ENCODE measurements at regions not wholly inside any gene's neighbourhood (a gene's known extent, or its start where the extent isn't known, plus 50 kb on each side); places are given as distances from the start of the nearest gene placed in this dataset.

DNA sequence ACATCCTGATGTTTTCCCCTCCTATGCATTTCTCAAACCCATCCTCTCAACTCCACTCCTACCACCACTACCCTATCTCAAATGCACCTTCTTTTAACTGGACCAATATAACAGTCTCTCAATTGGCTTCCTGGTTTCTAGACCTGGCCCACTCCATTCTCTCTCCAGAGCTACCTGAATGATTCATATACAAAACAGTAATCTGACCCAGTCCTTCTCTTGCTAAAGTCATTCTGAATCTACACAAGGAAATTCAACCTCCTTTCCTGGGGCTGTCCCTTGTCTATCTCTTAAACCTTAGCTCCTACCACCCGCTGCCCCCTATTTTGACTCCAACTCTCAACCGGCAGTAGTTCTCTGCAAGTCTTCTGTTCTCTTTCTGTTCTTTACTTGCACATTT lies 97.2 kb downstream of the PCSK1 start:
- no peaks in the 10 kb centered on the region for H3K36me3 ChIP-seq (ENCODE audit: control insufficient read depth in 1 of 2, insufficient read depth in 2 of 2, low read length in 2 of 2)
- H2AFZ ChIP-seq (ENCODE audit: low read depth, low read length, poor library complexity, severe bottlenecking) = peak overlapping the region; percentile 8
- intact Hi-C loops (cut with micrococcal nuclease) = loop anchor here (1.0 to 5.0 kb wide), 5 partner anchors 375 to 689 kb away; partner anchors contain the start of genes ELL2 and RFESD
- no peak overlapping the region for H3K4me3 ChIP-seq (replicated peaks in 1 of 2; ENCODE audit: low read depth in 1 of 2, low read length in 2 of 2)
- no peaks in the 10 kb centered on the region for H3K79me2 ChIP-seq (ENCODE audit: insufficient read depth, low read length)
- ChIA-PET RAD21 (ENCODE audit: low non-redundant PET in 1 of 2, low total read pairs in 2 of 2, uncharacterized antibody in 2 of 2, unreplicated experiment in 2 of 2) (interaction anchor here (0.7 to 2.4 kb wide), 4 partner anchors 9 to 443 kb away, joined by 3 to 9 read pairs (median 4); no protein-coding TSS in a partner anchor), CTCF (interaction anchor here (0.7 to 3.0 kb wide), 8 partner anchors 8 to 555 kb away, joined by 3 to 18 read pairs (median 4); no protein-coding TSS in a partner anchor), POLR2A (interaction anchor here (1.2 kb wide), 1 partner anchor 257 kb away, joined by 3 read pairs; no protein-coding TSS in a partner anchor)
- H4K20me1 ChIP-seq (ENCODE audit: insufficient read depth) = no peaks in the 10 kb centered on the region
- DNase-seq (ENCODE audit: low read depth, low spot score) (no peak), ATAC-seq (peak; percentile 44)
- H3K27ac ChIP-seq (ENCODE audit: low read depth, low read length) = no peak overlapping the region
- peak overlapping the region; percentile 7; the same call in 1 of the 2 replicates for H3K4me2 ChIP-seq (ENCODE audit: low read length)
- H3K9ac ChIP-seq (ENCODE audit: low read length) = no peak overlapping the region
- TF ChIP-seq ELF1 (IDR thresholded peaks at IDR 0.05; ENCODE audit: borderline replicate concordance, low read depth) (no peak), ZFX (IDR thresholded peaks at IDR 0.05) (no peak), SIN3A (IDR thresholded peaks at IDR 0.05; ENCODE audit: low read depth) (no peak), TCF7L2 (IDR thresholded peaks at IDR 0.05; ENCODE audit: borderline replicate concordance, extremely low read depth, insufficient read depth, insufficient read length) (no peak), EGR1 (IDR thresholded peaks at IDR 0.05; ENCODE audit: low read depth) (no peak), EZH2 (IDR thresholded peaks at IDR 0.05) (no peak), ZNF274 (IDR thresholded peaks at IDR 0.05; ENCODE audit: low read depth, low read length) (no peak), RAD21 (IDR thresholded peaks at IDR 0.05; ENCODE audit: low read depth) (no peak), SP1 (IDR thresholded peaks at IDR 0.05; ENCODE audit: low read depth) (no peak), YY1 (IDR thresholded peaks at IDR 0.05; ENCODE audit: extremely low read depth, insufficient replicate concordance, low read depth, low read length) (no peak)
- TF ChIP-seq, protein P1, sequence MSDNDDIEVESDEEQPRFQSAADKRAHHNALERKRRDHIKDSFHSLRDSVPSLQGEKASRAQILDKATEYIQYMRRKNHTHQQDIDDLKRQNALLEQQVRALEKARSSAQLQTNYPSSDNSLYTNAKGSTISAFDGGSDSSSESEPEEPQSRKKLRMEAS (IDR thresholded peaks at IDR 0.05) = no peak
- TF ChIP-seq, protein P2, sequence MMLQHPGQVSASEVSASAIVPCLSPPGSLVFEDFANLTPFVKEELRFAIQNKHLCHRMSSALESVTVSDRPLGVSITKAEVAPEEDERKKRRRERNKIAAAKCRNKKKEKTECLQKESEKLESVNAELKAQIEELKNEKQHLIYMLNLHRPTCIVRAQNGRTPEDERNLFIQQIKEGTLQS (IDR thresholded peaks at IDR 0.05) = no peak
- TF ChIP-seq, protein P3, sequence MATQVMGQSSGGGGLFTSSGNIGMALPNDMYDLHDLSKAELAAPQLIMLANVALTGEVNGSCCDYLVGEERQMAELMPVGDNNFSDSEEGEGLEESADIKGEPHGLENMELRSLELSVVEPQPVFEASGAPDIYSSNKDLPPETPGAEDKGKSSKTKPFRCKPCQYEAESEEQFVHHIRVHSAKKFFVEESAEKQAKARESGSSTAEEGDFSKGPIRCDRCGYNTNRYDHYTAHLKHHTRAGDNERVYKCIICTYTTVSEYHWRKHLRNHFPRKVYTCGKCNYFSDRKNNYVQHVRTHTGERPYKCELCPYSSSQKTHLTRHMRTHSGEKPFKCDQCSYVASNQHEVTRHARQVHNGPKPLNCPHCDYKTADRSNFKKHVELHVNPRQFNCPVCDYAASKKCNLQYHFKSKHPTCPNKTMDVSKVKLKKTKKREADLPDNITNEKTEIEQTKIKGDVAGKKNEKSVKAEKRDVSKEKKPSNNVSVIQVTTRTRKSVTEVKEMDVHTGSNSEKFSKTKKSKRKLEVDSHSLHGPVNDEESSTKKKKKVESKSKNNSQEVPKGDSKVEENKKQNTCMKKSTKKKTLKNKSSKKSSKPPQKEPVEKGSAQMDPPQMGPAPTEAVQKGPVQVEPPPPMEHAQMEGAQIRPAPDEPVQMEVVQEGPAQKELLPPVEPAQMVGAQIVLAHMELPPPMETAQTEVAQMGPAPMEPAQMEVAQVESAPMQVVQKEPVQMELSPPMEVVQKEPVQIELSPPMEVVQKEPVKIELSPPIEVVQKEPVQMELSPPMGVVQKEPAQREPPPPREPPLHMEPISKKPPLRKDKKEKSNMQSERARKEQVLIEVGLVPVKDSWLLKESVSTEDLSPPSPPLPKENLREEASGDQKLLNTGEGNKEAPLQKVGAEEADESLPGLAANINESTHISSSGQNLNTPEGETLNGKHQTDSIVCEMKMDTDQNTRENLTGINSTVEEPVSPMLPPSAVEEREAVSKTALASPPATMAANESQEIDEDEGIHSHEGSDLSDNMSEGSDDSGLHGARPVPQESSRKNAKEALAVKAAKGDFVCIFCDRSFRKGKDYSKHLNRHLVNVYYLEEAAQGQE (IDR thresholded peaks at IDR 0.05; ENCODE audit: low read depth) = no peak
- TF ChIP-seq, protein P4, sequence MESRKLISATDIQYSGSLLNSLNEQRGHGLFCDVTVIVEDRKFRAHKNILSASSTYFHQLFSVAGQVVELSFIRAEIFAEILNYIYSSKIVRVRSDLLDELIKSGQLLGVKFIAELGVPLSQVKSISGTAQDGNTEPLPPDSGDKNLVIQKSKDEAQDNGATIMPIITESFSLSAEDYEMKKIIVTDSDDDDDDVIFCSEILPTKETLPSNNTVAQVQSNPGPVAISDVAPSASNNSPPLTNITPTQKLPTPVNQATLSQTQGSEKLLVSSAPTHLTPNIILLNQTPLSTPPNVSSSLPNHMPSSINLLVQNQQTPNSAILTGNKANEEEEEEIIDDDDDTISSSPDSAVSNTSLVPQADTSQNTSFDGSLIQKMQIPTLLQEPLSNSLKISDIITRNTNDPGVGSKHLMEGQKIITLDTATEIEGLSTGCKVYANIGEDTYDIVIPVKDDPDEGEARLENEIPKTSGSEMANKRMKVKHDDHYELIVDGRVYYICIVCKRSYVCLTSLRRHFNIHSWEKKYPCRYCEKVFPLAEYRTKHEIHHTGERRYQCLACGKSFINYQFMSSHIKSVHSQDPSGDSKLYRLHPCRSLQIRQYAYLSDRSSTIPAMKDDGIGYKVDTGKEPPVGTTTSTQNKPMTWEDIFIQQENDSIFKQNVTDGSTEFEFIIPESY (IDR thresholded peaks at IDR 0.05; ENCODE audit: extremely low read depth, insufficient replicate concordance, low read length) = no peak
- no TSS peak for BruUV-seq (replicated peaks)
- H3K27me3 ChIP-seq (ENCODE audit: insufficient read depth, low read length) = no peaks in the 10 kb centered on the region
- H3K9me3 ChIP-seq (ENCODE audit: control insufficient read depth in 1 of 2, insufficient read depth in 1 of 2, low read depth in 1 of 2, low read length in 2 of 2) = no peaks in the 10 kb centered on the region
- 0 out of 4 replicates have a peak, but pooled peaks cover 0 to 6% of the 10 kb centered on the region in 2 experiments for H3K4me1 ChIP-seq (ENCODE audit: control insufficient read depth in 1 of 2, insufficient read depth in 2 of 2, low read length in 2 of 2)
- H3K9me2 ChIP-seq (ENCODE audit: insufficient read depth) = no peaks in the 10 kb centered on the region

Measured in HCT116 (cell line).